MM.1S (cell line): ENCODE measurements at regions not wholly inside any gene's neighbourhood (a gene's known extent, or its start where the extent isn't known, plus 50 kb on each side); places are given as distances from the start of the nearest gene placed in this dataset.

ENCODE experiments used
- DNase-seq: peaks from one replicate; pipeline ENCODE4 v3.0.0-alpha.2; 2015
- H2AFZ ChIP-seq: fragments of 300-600 bp; sonication (generic); 2 replicates; pipeline ENCODE4 v1.6.0; 2016; ENCODE audit warnings: antibody characterized with exemption, low read length
- H3F3A ChIP-seq: fragments of 300-600 bp; sonication (generic); 2 replicates; pipeline ENCODE4 v1.6.1; 2016; ENCODE audit warnings: mild to moderate bottlenecking, antibody characterized with exemption, low read length, moderate library complexity, mixed read lengths; ENCODE audit not compliant: insufficient read depth
- H3K27ac ChIP-seq: fragments of 300-600 bp; sonication (generic); 2 replicates; pipeline ENCODE4 v1.5.1; 2016; ENCODE audit warnings: mild to moderate bottlenecking, low read length
- H3K27me3 ChIP-seq: fragments of 300-600 bp; sonication (generic); replicated peaks from 2 replicates; pipeline ENCODE4 v1.6.0; 2016; ENCODE audit warnings: low read length; ENCODE audit not compliant: insufficient read depth
- H3K36me3 ChIP-seq: fragments of 300-600 bp; sonication (generic); replicated peaks from 2 replicates; pipeline ENCODE4 v1.6.1; 2016; ENCODE audit warnings: mild to moderate bottlenecking, low read length, mixed read lengths; ENCODE audit not compliant: insufficient read depth
- H3K4me1 ChIP-seq: fragments of 300-600 bp; sonication (generic); 2 replicates; pipeline ENCODE4 v1.6.1; 2016; ENCODE audit warnings: low read length, mixed read lengths
- H3K4me2 ChIP-seq: fragments of 300-600 bp; sonication (generic); 2 replicates; pipeline ENCODE4 v1.6.0; 2016; ENCODE audit warnings: low read depth, low read length
- H3K4me3 ChIP-seq: fragments of 300-600 bp; sonication (generic); 2 replicates; pipeline ENCODE4 v1.5.1; 2016; ENCODE audit warnings: low read length, mixed read lengths
- H3K79me2 ChIP-seq: fragments of 300-600 bp; sonication (generic); 2 replicates; pipeline ENCODE4 v1.6.1; 2016; ENCODE audit warnings: mixed run types, low read length, mixed read lengths
- H3K9ac ChIP-seq: fragments of 300-600 bp; sonication (generic); 2 replicates; pipeline ENCODE4 v1.6.1; 2016; ENCODE audit warnings: low read length, mixed read lengths
- H3K9me2 ChIP-seq: fragments of 300-600 bp; sonication (generic); replicated peaks from 2 replicates; pipeline ENCODE4 v1.6.1; 2016; ENCODE audit warnings: mild to moderate bottlenecking, low read length, mixed read lengths; ENCODE audit not compliant: insufficient read depth
- H3K9me3 ChIP-seq: fragments of 300-600 bp; sonication (generic); replicated peaks from 2 replicates; pipeline ENCODE4 v1.6.1; 2016; ENCODE audit warnings: mild to moderate bottlenecking, low read length, mixed read lengths; ENCODE audit not compliant: insufficient read depth
- H4K20me1 ChIP-seq: fragments of 300-600 bp; sonication (generic); 2 replicates; pipeline ENCODE4 v1.6.1; 2016; ENCODE audit warnings: mild to moderate bottlenecking, low read length, moderate library complexity, mixed read lengths; ENCODE audit not compliant: insufficient read depth
- EZH2 ChIP-seq: fragments of 300-600 bp; sonication (generic); optimal IDR thresholded peaks from 2 replicates; pipeline ENCODE3; 2017; ENCODE audit warnings: low read depth, mild to moderate bottlenecking, antibody characterized with exemption, low read length, mixed read lengths
- EZH2phosphoT487 ChIP-seq: fragments of 300-600 bp; sonication (generic); IDR thresholded peaks from 2 replicates; pipeline ENCODE4 v1.6.1; 2018; ENCODE audit warnings: antibody characterized with exemption, low read length
- TF ChIP-seq, protein P1 (sequence below): fragments of 300-600 bp; sonication (generic); IDR thresholded peaks from 2 replicates; pipeline ENCODE4 v1.5.1; 2016; ENCODE audit warnings: antibody characterized with exemption, low read length, mixed read lengths

DNA sequence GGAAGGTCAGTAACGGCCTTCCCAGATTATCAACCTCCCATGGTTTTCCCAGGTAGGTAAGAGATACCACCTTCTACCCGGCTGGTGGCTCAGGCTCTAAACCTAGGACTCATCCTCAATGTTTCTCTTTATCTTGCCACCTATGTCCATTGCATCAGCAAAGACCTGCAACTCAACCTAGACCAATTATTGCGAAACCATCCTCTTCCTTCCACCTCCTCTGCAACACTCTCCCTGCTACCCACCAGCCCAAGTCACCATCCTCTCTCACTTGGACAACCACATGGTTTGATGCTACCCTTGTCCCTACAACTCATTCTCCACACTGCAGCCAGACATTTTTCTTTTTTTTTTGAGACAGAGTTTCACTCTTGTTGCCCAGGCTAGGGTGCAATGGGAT is 65.4 kb upstream of the GDNF start:
- no peak overlapping the region for H3K4me3 ChIP-seq
- peaks cover 8% of the 10 kb centered on the region for H3F3A ChIP-seq
- peaks cover 10% of the 10 kb centered on the region for H3K4me1 ChIP-seq
- TF ChIP-seq EZH2phosphoT487 (no peak), EZH2 (no peak)
- TF ChIP-seq, protein P1, sequence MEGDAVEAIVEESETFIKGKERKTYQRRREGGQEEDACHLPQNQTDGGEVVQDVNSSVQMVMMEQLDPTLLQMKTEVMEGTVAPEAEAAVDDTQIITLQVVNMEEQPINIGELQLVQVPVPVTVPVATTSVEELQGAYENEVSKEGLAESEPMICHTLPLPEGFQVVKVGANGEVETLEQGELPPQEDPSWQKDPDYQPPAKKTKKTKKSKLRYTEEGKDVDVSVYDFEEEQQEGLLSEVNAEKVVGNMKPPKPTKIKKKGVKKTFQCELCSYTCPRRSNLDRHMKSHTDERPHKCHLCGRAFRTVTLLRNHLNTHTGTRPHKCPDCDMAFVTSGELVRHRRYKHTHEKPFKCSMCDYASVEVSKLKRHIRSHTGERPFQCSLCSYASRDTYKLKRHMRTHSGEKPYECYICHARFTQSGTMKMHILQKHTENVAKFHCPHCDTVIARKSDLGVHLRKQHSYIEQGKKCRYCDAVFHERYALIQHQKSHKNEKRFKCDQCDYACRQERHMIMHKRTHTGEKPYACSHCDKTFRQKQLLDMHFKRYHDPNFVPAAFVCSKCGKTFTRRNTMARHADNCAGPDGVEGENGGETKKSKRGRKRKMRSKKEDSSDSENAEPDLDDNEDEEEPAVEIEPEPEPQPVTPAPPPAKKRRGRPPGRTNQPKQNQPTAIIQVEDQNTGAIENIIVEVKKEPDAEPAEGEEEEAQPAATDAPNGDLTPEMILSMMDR: no peak
- H3K36me3 ChIP-seq: no peaks in the 10 kb centered on the region
- H3K27ac ChIP-seq: no peak overlapping the region
- no peak overlapping the region for H3K9ac ChIP-seq
- H4K20me1 ChIP-seq: no peaks in the 10 kb centered on the region
- no peak overlapping the region for H3K4me2 ChIP-seq
- H3K79me2 ChIP-seq: no peaks in the 10 kb centered on the region
- no peak overlapping the region for H2AFZ ChIP-seq
- H3K27me3 ChIP-seq: no peaks in the 10 kb centered on the region
- DNase-seq: no peak
- no peaks in the 10 kb centered on the region for H3K9me3 ChIP-seq
- no peaks in the 10 kb centered on the region for H3K9me2 ChIP-seq

GRCh38 chr5:37902323-37902722 is 62.5 kb upstream of the GDNF start:
- no peak for DNase-seq
- Histone ChIP-seq H3K9me3 (no peaks in the 10 kb centered on the region), H3K4me3 (no peak overlapping the region), H4K20me1 (no peaks in the 10 kb centered on the region), H3K27me3 (no peaks in the 10 kb centered on the region), H3K9me2 (no peaks in the 10 kb centered on the region), H3K4me2 (no peak overlapping the region), H3K9ac (no peak overlapping the region), H3K36me3 (no peaks in the 10 kb centered on the region), H3K79me2 (no peaks in the 10 kb centered on the region), H3K27ac (no peak overlapping the region), H2AFZ (no peak overlapping the region), H3K4me1 (peaks cover 7% of the 10 kb centered on the region), H3F3A (no peaks in the 10 kb centered on the region)
- TF ChIP-seq EZH2 (no peak), EZH2phosphoT487 (no peak)
- TF ChIP-seq, protein P1: no peak

DNA sequence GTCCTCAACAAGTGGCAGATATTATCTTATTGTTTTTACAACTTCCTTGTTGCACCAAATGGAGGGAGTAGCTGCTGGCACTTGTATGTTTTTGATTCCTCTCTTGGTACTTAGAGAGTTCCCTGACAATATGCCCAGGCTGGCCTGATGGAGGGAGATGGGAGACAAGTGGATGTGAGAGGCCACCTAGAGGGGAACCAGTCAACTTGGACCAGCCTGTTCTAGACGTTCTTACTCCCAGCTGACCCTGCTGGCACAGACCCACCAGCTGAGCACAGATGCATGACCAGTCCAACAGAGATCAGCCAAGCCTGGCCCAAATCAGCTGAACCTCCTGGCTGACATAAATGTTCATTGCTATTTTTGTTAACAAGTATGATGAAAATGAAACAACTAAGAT is 60.9 kb upstream of the GDNF start:
- H3K9me3 ChIP-seq: no peaks in the 10 kb centered on the region
- H3K27ac ChIP-seq: no peak overlapping the region
- H2AFZ ChIP-seq: no peak overlapping the region
- TF ChIP-seq, protein P1: no peak
- TF ChIP-seq EZH2: no peak
- TF ChIP-seq EZH2phosphoT487: no peak
- no peaks in the 10 kb centered on the region for H3K27me3 ChIP-seq
- H3K4me3 ChIP-seq: no peak overlapping the region
- no peak for DNase-seq
- no peaks in the 10 kb centered on the region for H3K9me2 ChIP-seq
- no peaks in the 10 kb centered on the region for H4K20me1 ChIP-seq
- H3K36me3 ChIP-seq: no peaks in the 10 kb centered on the region
- no peaks in the 10 kb centered on the region for H3K79me2 ChIP-seq
- H3K9ac ChIP-seq: no peak overlapping the region
- H3F3A ChIP-seq: no peaks in the 10 kb centered on the region
- no peak overlapping the region for H3K4me2 ChIP-seq
- H3K4me1 ChIP-seq: peaks cover 7% of the 10 kb centered on the region
